GM12864 (cell line): ENCODE measurements at regions not wholly inside any gene's neighbourhood (a gene's known extent, or its start where the extent isn't known, plus 50 kb on each side); places are given as distances from the start of the nearest gene placed in this dataset.

Experiments
- DNase-seq: peaks from one replicate; pipeline ENCODE4 v3.0.0-alpha.2; 2011; ENCODE audit warnings: low read depth
- H3K4me3 ChIP-seq: 2 replicates; pipeline ENCODE4 v1.5.1; 2011; ENCODE audit warnings: mild to moderate bottlenecking, low read depth, low read length, control low read depth
- TF ChIP-seq, protein P1 (sequence below): IDR thresholded peaks from 2 replicates; pipeline ENCODE4 v1.5.1; 2011; ENCODE audit warnings: low read depth, mild to moderate bottlenecking, moderate library complexity, low read length, control low read depth, inconsistent platforms; ENCODE audit errors: missing control alignments

DNA sequence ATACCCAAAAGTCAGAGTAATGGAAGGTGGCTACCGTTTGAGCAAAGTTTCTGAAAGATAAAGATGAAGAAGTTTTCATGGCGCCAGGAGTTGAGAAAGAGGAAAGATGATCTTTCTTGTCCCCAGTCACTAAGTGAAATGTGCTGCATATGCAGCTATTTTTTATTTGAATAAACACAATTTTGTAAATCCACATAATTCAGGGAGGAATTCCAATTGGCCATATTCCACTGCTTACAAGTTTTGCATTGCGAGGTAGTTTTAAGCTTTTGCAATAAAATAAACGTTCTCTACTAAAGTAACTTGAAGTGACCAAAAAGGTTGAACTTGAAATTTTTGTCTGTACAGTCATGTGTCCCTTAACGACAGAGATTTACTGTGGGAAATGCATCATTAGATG lies 139.3 kb upstream of the VCX2 start:
- TF ChIP-seq, protein P1, sequence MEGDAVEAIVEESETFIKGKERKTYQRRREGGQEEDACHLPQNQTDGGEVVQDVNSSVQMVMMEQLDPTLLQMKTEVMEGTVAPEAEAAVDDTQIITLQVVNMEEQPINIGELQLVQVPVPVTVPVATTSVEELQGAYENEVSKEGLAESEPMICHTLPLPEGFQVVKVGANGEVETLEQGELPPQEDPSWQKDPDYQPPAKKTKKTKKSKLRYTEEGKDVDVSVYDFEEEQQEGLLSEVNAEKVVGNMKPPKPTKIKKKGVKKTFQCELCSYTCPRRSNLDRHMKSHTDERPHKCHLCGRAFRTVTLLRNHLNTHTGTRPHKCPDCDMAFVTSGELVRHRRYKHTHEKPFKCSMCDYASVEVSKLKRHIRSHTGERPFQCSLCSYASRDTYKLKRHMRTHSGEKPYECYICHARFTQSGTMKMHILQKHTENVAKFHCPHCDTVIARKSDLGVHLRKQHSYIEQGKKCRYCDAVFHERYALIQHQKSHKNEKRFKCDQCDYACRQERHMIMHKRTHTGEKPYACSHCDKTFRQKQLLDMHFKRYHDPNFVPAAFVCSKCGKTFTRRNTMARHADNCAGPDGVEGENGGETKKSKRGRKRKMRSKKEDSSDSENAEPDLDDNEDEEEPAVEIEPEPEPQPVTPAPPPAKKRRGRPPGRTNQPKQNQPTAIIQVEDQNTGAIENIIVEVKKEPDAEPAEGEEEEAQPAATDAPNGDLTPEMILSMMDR: no peak
- DNase-seq: no peak

GRCh38 chrX:8313844-8314243 lies 142.8 kb upstream of the VCX2 start:
- no peak for DNase-seq
- TF ChIP-seq, protein P1: no peak
- H3K4me3 ChIP-seq: no peak overlapping the region

More for the DNA sequence above, 139.3 kb upstream of the VCX2 start:
- H3K4me3 ChIP-seq: no peak overlapping the region

- TF ChIP-seq, protein P1: no peak
- no peak overlapping the region for H3K4me3 ChIP-seq
- DNase-seq: no peak
Observed at GRCh38 chrX:8314881-8315280, 143.8 kb upstream of the VCX2 start.

GRCh38 chrX:8319359-8319758 lies 145.3 kb upstream of the VCX3B start:
- DNase-seq: no peak
- H3K4me3 ChIP-seq: no peak overlapping the region
- TF ChIP-seq, protein P1: no peak

DNA sequence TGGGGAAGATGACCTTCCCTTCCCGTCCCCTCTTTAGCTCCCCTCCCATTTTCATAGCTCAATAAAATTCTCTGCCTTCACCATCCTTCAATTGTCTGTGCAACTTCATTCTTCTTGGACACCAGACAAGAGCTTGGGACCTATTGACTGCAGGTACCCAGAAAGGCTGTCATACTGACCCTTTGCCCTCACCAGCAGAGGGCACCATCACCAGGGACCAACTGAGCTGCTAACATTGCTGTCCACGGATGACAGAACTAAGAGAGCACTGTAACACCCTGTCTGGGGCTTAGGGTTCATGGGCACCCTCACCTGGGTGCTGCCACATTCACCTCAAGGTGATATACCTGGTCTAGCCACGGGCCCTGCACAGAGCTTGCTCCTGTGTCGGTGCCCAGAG lies 141.3 kb upstream of the VCX3B start:
- no peak for DNase-seq
- no peak overlapping the region for H3K4me3 ChIP-seq
- TF ChIP-seq, protein P1: peak; percentile 17

GRCh38 chrX:8341814-8342590 lies 122.6 kb upstream of the VCX3B start:
- no peak overlapping the region for H3K4me3 ChIP-seq
- TF ChIP-seq, protein P1: no peak
- DNase-seq: no peak

DNA sequence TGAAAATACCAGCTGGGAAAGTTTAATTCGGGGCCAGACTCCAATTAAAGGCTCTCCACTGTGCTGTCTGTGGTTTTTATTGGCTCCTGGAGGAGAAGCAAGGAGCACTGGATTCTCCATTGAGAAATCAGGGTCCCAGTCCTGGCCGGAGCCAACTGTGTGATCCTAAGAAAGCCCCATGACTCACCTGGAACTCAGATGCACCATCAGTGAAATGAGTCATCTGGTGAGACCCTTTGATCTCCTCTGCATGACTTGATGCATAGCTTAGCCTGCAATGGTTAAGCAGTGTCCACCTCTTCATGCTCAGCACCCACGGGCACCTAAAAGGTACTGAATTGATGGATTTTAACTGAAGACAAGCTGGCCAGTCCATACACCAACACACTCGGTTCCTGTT lies 119.2 kb upstream of the VCX3B start:
- TF ChIP-seq, protein P1: no peak
- DNase-seq: no peak

More for the DNA sequence above, 119.2 kb upstream of the VCX3B start:
- H3K4me3 ChIP-seq: no peak overlapping the region
